H1 (cell line): ENCODE measurements at regions not wholly inside any gene's neighbourhood (a gene's known extent, or its start where the extent isn't known, plus 50 kb on each side); places are given as distances from the start of the nearest gene placed in this dataset.

Source experiments
- CHD1 ChIP-seq: IDR thresholded peaks from 2 replicates; pipeline ENCODE4 v1.6.1; 2012; ENCODE audit warnings: low read depth, low read length, improper control_type of control experiment
- CTBP2 ChIP-seq: IDR thresholded peaks from 2 replicates; pipeline ENCODE4 v1.7.0; 2011; ENCODE audit warnings: borderline replicate concordance, mild to moderate bottlenecking, moderate library complexity, mixed read lengths, low read length; ENCODE audit not compliant: insufficient read depth, insufficient read length
- EGR1 ChIP-seq: IDR thresholded peaks from 2 replicates; pipeline ENCODE4 v1.6.1; 2011; ENCODE audit warnings: low read depth, low read length, borderline replicate concordance
- GTF2F1 ChIP-seq: IDR thresholded peaks from 2 replicates; pipeline ENCODE4 v1.6.1; 2012; ENCODE audit warnings: low read depth, low read length, improper control_type of control experiment, borderline replicate concordance
- RAD21 ChIP-seq, 2 experiments: IDR thresholded peaks in 1 of 2; conservative IDR thresholded peaks in 1 of 2; 2 replicates each; pipeline ENCODE4 v1.6.1; 2011; ENCODE audit warnings: low read depth in 2 of 2, low read length in 2 of 2, improper control_type of control experiment in 1 of 2, inconsistent platforms in 1 of 2, mild to moderate bottlenecking in 1 of 2, moderate library complexity in 1 of 2
- RFX5 ChIP-seq: IDR thresholded peaks from 2 replicates; pipeline ENCODE4 v1.6.1; 2011; ENCODE audit warnings: low read depth, low read length, improper control_type of control experiment, borderline replicate concordance
- SP2 ChIP-seq: IDR thresholded peaks from 2 replicates; pipeline ENCODE4 v1.6.1; 2012; ENCODE audit warnings: mild to moderate bottlenecking, low read length, inconsistent platforms
- TAF1 ChIP-seq: IDR thresholded peaks from 2 replicates; pipeline ENCODE4 v1.6.1; 2011; ENCODE audit warnings: mild to moderate bottlenecking, low read depth, low read length
- TCF12 ChIP-seq: IDR thresholded peaks from 2 replicates; pipeline ENCODE4 v1.6.1; 2011; ENCODE audit warnings: low read depth, mild to moderate bottlenecking, low read length
- YY1 ChIP-seq: IDR thresholded peaks from 2 replicates; pipeline ENCODE4 v1.6.1; 2011; ENCODE audit warnings: low read depth, mild to moderate bottlenecking, low read length
- ZNF274 ChIP-seq: IDR thresholded peaks from 2 replicates; pipeline ENCODE4 v1.7.0; 2012; ENCODE audit warnings: low read length, borderline replicate concordance; ENCODE audit errors: extremely low read depth
- TF ChIP-seq, protein P1 (sequence below): fragments of 300-600 bp; sonication (generic); IDR thresholded peaks from 2 replicates; pipeline ENCODE4 v1.7.1; 2012; ENCODE audit warnings: low read length, moderate library complexity, mild to moderate bottlenecking, inconsistent platforms; ENCODE audit not compliant: insufficient replicate concordance
- TF ChIP-seq, protein P2 (sequence below): IDR thresholded peaks from 2 replicates; pipeline ENCODE4 v1.6.1; 2012; ENCODE audit warnings: inconsistent platforms

GRCh38 chr14:43001731-43002130 is 1395.1 kb downstream of the LRFN5 start (continued):
- TF ChIP-seq, protein P1, sequence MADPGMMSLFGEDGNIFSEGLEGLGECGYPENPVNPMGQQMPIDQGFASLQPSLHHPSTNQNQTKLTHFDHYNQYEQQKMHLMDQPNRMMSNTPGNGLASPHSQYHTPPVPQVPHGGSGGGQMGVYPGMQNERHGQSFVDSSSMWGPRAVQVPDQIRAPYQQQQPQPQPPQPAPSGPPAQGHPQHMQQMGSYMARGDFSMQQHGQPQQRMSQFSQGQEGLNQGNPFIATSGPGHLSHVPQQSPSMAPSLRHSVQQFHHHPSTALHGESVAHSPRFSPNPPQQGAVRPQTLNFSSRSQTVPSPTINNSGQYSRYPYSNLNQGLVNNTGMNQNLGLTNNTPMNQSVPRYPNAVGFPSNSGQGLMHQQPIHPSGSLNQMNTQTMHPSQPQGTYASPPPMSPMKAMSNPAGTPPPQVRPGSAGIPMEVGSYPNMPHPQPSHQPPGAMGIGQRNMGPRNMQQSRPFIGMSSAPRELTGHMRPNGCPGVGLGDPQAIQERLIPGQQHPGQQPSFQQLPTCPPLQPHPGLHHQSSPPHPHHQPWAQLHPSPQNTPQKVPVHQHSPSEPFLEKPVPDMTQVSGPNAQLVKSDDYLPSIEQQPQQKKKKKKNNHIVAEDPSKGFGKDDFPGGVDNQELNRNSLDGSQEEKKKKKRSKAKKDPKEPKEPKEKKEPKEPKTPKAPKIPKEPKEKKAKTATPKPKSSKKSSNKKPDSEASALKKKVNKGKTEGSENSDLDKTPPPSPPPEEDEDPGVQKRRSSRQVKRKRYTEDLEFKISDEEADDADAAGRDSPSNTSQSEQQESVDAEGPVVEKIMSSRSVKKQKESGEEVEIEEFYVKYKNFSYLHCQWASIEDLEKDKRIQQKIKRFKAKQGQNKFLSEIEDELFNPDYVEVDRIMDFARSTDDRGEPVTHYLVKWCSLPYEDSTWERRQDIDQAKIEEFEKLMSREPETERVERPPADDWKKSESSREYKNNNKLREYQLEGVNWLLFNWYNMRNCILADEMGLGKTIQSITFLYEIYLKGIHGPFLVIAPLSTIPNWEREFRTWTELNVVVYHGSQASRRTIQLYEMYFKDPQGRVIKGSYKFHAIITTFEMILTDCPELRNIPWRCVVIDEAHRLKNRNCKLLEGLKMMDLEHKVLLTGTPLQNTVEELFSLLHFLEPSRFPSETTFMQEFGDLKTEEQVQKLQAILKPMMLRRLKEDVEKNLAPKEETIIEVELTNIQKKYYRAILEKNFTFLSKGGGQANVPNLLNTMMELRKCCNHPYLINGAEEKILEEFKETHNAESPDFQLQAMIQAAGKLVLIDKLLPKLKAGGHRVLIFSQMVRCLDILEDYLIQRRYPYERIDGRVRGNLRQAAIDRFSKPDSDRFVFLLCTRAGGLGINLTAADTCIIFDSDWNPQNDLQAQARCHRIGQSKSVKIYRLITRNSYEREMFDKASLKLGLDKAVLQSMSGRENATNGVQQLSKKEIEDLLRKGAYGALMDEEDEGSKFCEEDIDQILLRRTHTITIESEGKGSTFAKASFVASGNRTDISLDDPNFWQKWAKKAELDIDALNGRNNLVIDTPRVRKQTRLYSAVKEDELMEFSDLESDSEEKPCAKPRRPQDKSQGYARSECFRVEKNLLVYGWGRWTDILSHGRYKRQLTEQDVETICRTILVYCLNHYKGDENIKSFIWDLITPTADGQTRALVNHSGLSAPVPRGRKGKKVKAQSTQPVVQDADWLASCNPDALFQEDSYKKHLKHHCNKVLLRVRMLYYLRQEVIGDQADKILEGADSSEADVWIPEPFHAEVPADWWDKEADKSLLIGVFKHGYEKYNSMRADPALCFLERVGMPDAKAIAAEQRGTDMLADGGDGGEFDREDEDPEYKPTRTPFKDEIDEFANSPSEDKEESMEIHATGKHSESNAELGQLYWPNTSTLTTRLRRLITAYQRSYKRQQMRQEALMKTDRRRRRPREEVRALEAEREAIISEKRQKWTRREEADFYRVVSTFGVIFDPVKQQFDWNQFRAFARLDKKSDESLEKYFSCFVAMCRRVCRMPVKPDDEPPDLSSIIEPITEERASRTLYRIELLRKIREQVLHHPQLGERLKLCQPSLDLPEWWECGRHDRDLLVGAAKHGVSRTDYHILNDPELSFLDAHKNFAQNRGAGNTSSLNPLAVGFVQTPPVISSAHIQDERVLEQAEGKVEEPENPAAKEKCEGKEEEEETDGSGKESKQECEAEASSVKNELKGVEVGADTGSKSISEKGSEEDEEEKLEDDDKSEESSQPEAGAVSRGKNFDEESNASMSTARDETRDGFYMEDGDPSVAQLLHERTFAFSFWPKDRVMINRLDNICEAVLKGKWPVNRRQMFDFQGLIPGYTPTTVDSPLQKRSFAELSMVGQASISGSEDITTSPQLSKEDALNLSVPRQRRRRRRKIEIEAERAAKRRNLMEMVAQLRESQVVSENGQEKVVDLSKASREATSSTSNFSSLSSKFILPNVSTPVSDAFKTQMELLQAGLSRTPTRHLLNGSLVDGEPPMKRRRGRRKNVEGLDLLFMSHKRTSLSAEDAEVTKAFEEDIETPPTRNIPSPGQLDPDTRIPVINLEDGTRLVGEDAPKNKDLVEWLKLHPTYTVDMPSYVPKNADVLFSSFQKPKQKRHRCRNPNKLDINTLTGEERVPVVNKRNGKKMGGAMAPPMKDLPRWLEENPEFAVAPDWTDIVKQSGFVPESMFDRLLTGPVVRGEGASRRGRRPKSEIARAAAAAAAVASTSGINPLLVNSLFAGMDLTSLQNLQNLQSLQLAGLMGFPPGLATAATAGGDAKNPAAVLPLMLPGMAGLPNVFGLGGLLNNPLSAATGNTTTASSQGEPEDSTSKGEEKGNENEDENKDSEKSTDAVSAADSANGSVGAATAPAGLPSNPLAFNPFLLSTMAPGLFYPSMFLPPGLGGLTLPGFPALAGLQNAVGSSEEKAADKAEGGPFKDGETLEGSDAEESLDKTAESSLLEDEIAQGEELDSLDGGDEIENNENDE: no peak
- no peak for TF ChIP-seq GTF2F1
- no peak for TF ChIP-seq TCF12
- no peak for TF ChIP-seq EGR1
- TF ChIP-seq SP2: no peak
- no peak for TF ChIP-seq RAD21 (IDR thresholded peaks at IDR 0.05 in 1 of 2, conservative IDR thresholded peaks at IDR 0.05 in 1 of 2; ENCODE audit: low read depth in 2 of 2, low read length in 2 of 2)
- TF ChIP-seq ZNF274: no peak
- no peak for TF ChIP-seq CTBP2
- no peak for TF ChIP-seq TAF1
- TF ChIP-seq CHD1: no peak
- TF ChIP-seq, protein P2, sequence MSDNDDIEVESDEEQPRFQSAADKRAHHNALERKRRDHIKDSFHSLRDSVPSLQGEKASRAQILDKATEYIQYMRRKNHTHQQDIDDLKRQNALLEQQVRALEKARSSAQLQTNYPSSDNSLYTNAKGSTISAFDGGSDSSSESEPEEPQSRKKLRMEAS: no peak
- no peak for TF ChIP-seq RFX5
- no peak for TF ChIP-seq YY1
